ENCODE measurements at regions not wholly inside any gene's neighbourhood (a gene's known extent, or its start where the extent isn't known, plus 50 kb on each side); places are given as distances from the start of the nearest gene placed in this dataset.

- TF ChIP-seq CTCF (IDR thresholded peaks at IDR 0.05; ENCODE audit: low read length) (no peak), EZH2 (IDR thresholded peaks at IDR 0.05; ENCODE audit: borderline replicate concordance, low read length) (no peak)
Measured at GRCh38 chr2:196309691-196310090, 138.3 kb upstream of the STK17B start.

Data from OCI-LY1 (cell line).